ENCODE measurements at regions not wholly inside any gene's neighbourhood (a gene's known extent, or its start where the extent isn't known, plus 50 kb on each side); places are given as distances from the start of the nearest gene placed in this dataset.
"Not testable (repeated sequence)": the region's sequence is repeated elsewhere in the genome, so short reads cannot be mapped to it uniquely, and the experiment has no call there.

- not testable (repeated sequence) for TF ChIP-seq GABPA (IDR thresholded peaks at IDR 0.05; ENCODE audit: low read depth); CTCF (IDR thresholded peaks at IDR 0.05; ENCODE audit: insufficient read depth, low read length)
Observed at GRCh38 chr7:133177476-133177875, 75.4 kb upstream of the EXOC4 start.

All from HL-60 (cell line).